HG02588 (cell line): ENCODE measurements at regions not wholly inside any gene's neighbourhood (a gene's known extent, or its start where the extent isn't known, plus 50 kb on each side); places are given as distances from the start of the nearest gene placed in this dataset.

Experiments
- ATAC-seq: cut with Tn5 transposase; IDR thresholded peaks from one replicate; pipeline ENCODE4 v1.9.1; 2021; ENCODE audit warnings: mild to moderate bottlenecking, moderate library complexity; ENCODE audit not compliant: unreplicated experiment

GRCh38 chr12:115108129-115109100 is 424.4 kb upstream of the TBX3 start:
- ATAC-seq, result no peak

GRCh38 chr12:115103884-115104883 is 420.2 kb upstream of the TBX3 start:
- no peak for ATAC-seq

GRCh38 chr12:115102450-115102849 is 418.5 kb upstream of the TBX3 start:
- ATAC-seq, result no peak

- no peak for ATAC-seq
These were observed 417.5 kb upstream of the TBX3 start for GRCh38 chr12:115101520-115101919.

GRCh38 chr12:115097416-115097815 is 413.4 kb upstream of the TBX3 start:
- ATAC-seq, result no peak

- ATAC-seq, result no peak
These were observed 412.8 kb upstream of the TBX3 start for GRCh38 chr12:115096588-115097397.

GRCh38 chr12:115095073-115095748 is 411.2 kb upstream of the TBX3 start:
- ATAC-seq, result no peak

- no peak for ATAC-seq
These were observed 410.3 kb upstream of the TBX3 start for GRCh38 chr12:115094163-115094816.

GRCh38 chr12:115093261-115093660 is 409.3 kb upstream of the TBX3 start:
- no peak for ATAC-seq

GRCh38 chr12:115090783-115091182 is 406.8 kb upstream of the TBX3 start:
- no peak for ATAC-seq

- no peak for ATAC-seq
These were observed 405.2 kb upstream of the TBX3 start for GRCh38 chr12:115088995-115089841.

GRCh38 chr12:115088328-115088994 is 404.5 kb upstream of the TBX3 start:
- ATAC-seq, result no peak

GRCh38 chr12:115085594-115085993 is 401.6 kb upstream of the TBX3 start:
- ATAC-seq, result no peak

GRCh38 chr12:115079760-115080159 is 395.8 kb upstream of the TBX3 start:
- ATAC-seq, result no peak

GRCh38 chr12:115078990-115079389 is 395.0 kb upstream of the TBX3 start:
- no peak for ATAC-seq

- no peak for ATAC-seq
These were observed 394.4 kb upstream of the TBX3 start for GRCh38 chr12:115078334-115078733.

- no peak for ATAC-seq
These were observed 391.7 kb upstream of the TBX3 start for GRCh38 chr12:115075552-115076170.

GRCh38 chr12:115074617-115075016 is 390.6 kb upstream of the TBX3 start:
- no peak for ATAC-seq
